Rectal smooth muscle tissue (tissue), 1 donor: ENCODE measurements at regions not wholly inside any gene's neighbourhood (a gene's known extent, or its start where the extent isn't known, plus 50 kb on each side); places are given as distances from the start of the nearest gene placed in this dataset.

ENCODE experiments used
- H3K27ac ChIP-seq: one replicate; pipeline ENCODE4 v1.7.0; 2013; ENCODE audit warnings: low read depth, low read length, inconsistent platforms
- H3K27me3 ChIP-seq: one replicate; pipeline ENCODE4 v1.7.0; 2013; ENCODE audit warnings: low read length; ENCODE audit not compliant: control insufficient read depth, insufficient read depth
- H3K36me3 ChIP-seq: one replicate; pipeline ENCODE4 v1.7.0; 2013; ENCODE audit warnings: low read length; ENCODE audit not compliant: control insufficient read depth, insufficient read depth
- H3K4me1 ChIP-seq: one replicate; pipeline ENCODE4 v1.7.0; 2013; ENCODE audit warnings: low read length; ENCODE audit not compliant: control insufficient read depth, insufficient read depth
- H3K4me3 ChIP-seq: one replicate; pipeline ENCODE4 v1.7.0; 2013; ENCODE audit warnings: low read length
- H3K9ac ChIP-seq: one replicate; pipeline ENCODE4 v1.7.0; 2013; ENCODE audit warnings: low read length

DNA sequence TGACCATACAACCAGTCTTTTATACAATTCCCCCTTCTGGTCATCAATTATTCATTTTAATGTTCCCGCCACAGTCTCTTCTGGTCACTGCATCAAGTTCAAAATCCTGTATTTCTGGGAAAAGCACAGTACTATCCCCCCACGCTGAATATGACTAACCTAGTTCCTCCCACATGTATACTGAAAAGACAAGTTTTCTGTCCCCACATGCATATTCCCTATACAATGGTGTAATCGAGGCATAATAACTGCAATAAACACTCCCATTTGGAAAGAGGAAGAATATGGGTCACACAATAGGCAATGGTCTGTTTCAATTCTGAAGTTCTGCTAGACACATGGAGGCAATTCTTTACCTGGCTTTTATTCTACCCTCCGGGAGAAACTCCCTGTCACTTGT, 344.9 kb downstream of the EFNA5 start:
- H3K27me3 ChIP-seq: no peaks in the 10 kb centered on the region
- no peaks in the 10 kb centered on the region for H3K36me3 ChIP-seq
- H3K4me3 ChIP-seq: no peak overlapping the region
- H3K4me1 ChIP-seq: no peaks in the 10 kb centered on the region
- H3K9ac ChIP-seq: no peak overlapping the region
- no peak overlapping the region for H3K27ac ChIP-seq

GRCh38 chr5:107324809-107325208, 345.9 kb downstream of the EFNA5 start:
- Histone ChIP-seq H3K9ac (no peak overlapping the region), H3K27ac (no peak overlapping the region), H3K4me3 (no peak overlapping the region), H3K27me3 (no peaks in the 10 kb centered on the region), H3K36me3 (no peaks in the 10 kb centered on the region), H3K4me1 (no peaks in the 10 kb centered on the region)

DNA sequence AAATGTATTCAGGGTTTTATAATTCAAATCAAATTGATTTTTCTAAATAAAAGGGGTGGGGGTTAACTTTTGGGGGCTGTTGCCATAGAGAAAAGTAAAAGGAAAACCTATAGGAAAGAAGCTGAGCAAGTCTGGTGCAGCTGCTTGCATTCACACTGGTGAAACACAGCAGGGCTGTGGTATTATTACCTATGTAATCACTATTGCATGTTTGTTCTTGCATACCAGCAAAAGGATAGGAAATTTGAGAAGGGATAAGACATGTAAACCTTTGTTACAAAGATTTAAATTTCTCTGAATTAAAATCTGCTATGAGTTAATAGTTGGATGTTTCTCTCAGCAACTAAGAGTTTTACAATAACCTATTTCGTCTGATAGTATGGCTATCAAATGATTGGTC, 346.7 kb downstream of the EFNA5 start:
- Histone ChIP-seq H3K4me3 (no peak overlapping the region), H3K9ac (no peak overlapping the region), H3K4me1 (no peaks in the 10 kb centered on the region), H3K36me3 (no peaks in the 10 kb centered on the region), H3K27ac (no peak overlapping the region), H3K27me3 (no peaks in the 10 kb centered on the region)

- H3K27ac ChIP-seq: no peak overlapping the region
- no peaks in the 10 kb centered on the region for H3K36me3 ChIP-seq
- H3K4me1 ChIP-seq: no peaks in the 10 kb centered on the region
- H3K9ac ChIP-seq: no peak overlapping the region
- no peak overlapping the region for H3K4me3 ChIP-seq
- H3K27me3 ChIP-seq: no peaks in the 10 kb centered on the region
Observed at GRCh38 chr5:107323536-107323935, 347.2 kb downstream of the EFNA5 start.

DNA sequence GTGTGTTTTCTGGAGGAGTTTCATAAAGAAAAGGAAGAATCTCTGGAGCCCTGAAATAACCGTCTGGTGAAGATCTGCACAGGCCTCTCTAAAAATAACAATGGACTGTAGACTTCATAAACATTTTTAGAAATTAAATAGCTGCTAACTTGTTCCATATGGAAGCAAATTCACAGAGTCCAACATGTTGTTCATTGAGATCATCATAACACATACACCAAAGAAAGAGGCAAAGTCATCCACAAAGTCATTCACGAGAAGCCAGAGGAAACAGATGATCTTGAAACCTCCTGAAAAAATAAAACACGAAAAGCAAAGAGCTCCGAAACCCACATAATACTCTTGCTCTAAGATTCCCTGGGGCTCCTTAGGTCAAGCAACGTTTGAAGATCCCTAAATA, 347.8 kb downstream of the EFNA5 start:
- Histone ChIP-seq H3K4me1 (no peaks in the 10 kb centered on the region), H3K27me3 (no peaks in the 10 kb centered on the region), H3K36me3 (no peaks in the 10 kb centered on the region), H3K27ac (no peak overlapping the region), H3K4me3 (no peak overlapping the region), H3K9ac (no peak overlapping the region)

- H3K27ac ChIP-seq: no peak overlapping the region
- H3K4me1 ChIP-seq: no peaks in the 10 kb centered on the region
- H3K9ac ChIP-seq: no peak overlapping the region
- H3K36me3 ChIP-seq: no peaks in the 10 kb centered on the region
- no peaks in the 10 kb centered on the region for H3K27me3 ChIP-seq
- no peak overlapping the region for H3K4me3 ChIP-seq
Observed at GRCh38 chr5:107321906-107322305, 348.8 kb downstream of the EFNA5 start.

DNA sequence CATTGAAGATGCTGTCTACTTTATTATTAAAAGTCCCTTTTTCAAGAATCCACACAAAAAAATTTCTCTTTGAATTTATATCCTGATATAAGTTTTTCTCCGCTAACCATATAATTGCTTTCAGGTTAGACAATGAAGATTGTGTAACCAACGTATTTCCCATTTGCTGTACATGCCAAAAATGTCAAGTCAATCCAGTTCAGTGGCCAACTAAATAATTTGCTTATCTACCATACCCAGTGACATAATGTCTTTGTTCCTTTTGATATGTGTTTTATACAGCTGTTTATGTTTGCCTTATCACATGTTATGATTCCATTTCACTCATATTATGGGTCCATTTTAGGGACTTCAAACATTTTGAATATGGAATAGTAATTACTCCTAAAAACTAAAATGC, 349.9 kb downstream of the EFNA5 start:
- Histone ChIP-seq H3K4me3 (no peak overlapping the region), H3K9ac (no peak overlapping the region), H3K4me1 (no peaks in the 10 kb centered on the region), H3K27me3 (no peaks in the 10 kb centered on the region), H3K36me3 (no peaks in the 10 kb centered on the region), H3K27ac (no peak overlapping the region)

GRCh38 chr5:107320376-107320775, 350.4 kb downstream of the EFNA5 start:
- Histone ChIP-seq H3K27ac (no peak overlapping the region), H3K4me1 (no peaks in the 10 kb centered on the region), H3K4me3 (no peak overlapping the region), H3K9ac (no peak overlapping the region), H3K36me3 (no peaks in the 10 kb centered on the region), H3K27me3 (no peaks in the 10 kb centered on the region)

GRCh38 chr5:107319901-107320300, 350.8 kb downstream of the EFNA5 start:
- H3K4me3 ChIP-seq: no peak overlapping the region
- H3K9ac ChIP-seq: no peak overlapping the region
- H3K36me3 ChIP-seq: no peaks in the 10 kb centered on the region
- H3K4me1 ChIP-seq: no peaks in the 10 kb centered on the region
- no peaks in the 10 kb centered on the region for H3K27me3 ChIP-seq
- H3K27ac ChIP-seq: no peak overlapping the region

GRCh38 chr5:107314330-107314729, 356.4 kb downstream of the EFNA5 start:
- no peak overlapping the region for H3K9ac ChIP-seq

DNA sequence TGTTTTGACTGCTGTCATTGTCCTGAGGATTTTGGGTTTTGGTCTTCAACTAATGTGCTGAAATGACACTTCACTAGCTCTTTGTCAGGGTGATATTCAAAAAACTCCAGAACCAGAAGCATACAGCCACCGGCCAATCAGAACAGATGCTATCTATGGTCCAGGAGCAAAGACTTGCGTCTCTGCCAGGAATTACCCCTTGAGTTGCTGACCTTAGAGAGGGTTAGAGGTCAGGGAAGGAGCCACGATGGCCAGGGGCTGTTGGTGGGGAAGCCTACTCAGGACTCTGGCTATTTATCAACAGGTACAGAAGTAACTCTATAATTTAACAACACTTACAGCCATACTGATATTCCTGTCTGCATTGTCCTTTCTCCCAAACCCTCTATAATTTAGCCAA, 356.8 kb downstream of the EFNA5 start:
- Histone ChIP-seq H3K9ac (no peak overlapping the region), H3K4me1 (no peaks in the 10 kb centered on the region)

More at GRCh38 chr5:107314330-107314729, 356.4 kb downstream of the EFNA5 start:
- H3K27ac ChIP-seq: no peak overlapping the region
- no peak overlapping the region for H3K4me3 ChIP-seq
- no peaks in the 10 kb centered on the region for H3K36me3 ChIP-seq
- no peaks in the 10 kb centered on the region for H3K27me3 ChIP-seq
- H3K4me1 ChIP-seq: no peaks in the 10 kb centered on the region

DNA sequence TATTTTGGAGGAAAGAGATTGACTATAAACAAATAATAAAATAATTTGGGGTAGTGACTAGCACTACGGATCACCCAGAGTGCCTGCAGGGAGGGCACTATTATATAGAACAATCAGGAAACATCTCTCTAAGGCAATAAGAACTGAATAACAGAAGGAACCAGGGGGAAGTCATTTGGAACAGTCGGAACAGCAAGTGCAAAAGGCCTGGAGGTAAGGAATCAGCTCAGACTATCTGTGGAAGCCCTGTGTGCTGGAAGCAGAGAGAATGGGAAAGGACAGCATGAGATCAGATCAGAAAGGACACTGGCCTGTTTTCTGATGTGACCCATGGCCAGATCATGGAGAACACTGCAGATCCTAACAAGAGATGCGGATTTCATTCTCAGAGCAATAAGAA, 357.6 kb downstream of the EFNA5 start:
- H3K27me3 ChIP-seq: no peaks in the 10 kb centered on the region
- H3K36me3 ChIP-seq: no peaks in the 10 kb centered on the region
- no peak overlapping the region for H3K27ac ChIP-seq
- H3K4me3 ChIP-seq: no peak overlapping the region
- no peak overlapping the region for H3K9ac ChIP-seq
- H3K4me1 ChIP-seq: no peaks in the 10 kb centered on the region

More for the DNA sequence above, 356.8 kb downstream of the EFNA5 start:
- no peaks in the 10 kb centered on the region for H3K36me3 ChIP-seq
- H3K27me3 ChIP-seq: no peaks in the 10 kb centered on the region
- no peak overlapping the region for H3K27ac ChIP-seq
- H3K4me3 ChIP-seq: no peak overlapping the region

GRCh38 chr5:107310181-107310580, 360.6 kb downstream of the EFNA5 start:
- Histone ChIP-seq H3K4me3 (no peak overlapping the region), H3K27me3 (no peaks in the 10 kb centered on the region), H3K4me1 (no peaks in the 10 kb centered on the region), H3K36me3 (no peaks in the 10 kb centered on the region), H3K9ac (no peak overlapping the region), H3K27ac (no peak overlapping the region)
